HepG2 (cell line): ENCODE measurements at regions not wholly inside any gene's neighbourhood (a gene's known extent, or its start where the extent isn't known, plus 50 kb on each side); places are given as distances from the start of the nearest gene placed in this dataset.

Experiments used
- ARID4A ChIP-seq: sonication (generic); formaldehyde crosslinking; IDR thresholded peaks from 2 replicates; pipeline ENCODE4 v1.5.0; 2020; ENCODE audit warnings: mild to moderate bottlenecking, missing genetic modification reagents, borderline replicate concordance
- CC2D1A ChIP-seq: sonication (generic); formaldehyde crosslinking; IDR thresholded peaks from 2 replicates; pipeline ENCODE4 v1.8.1; 2023; ENCODE audit warnings: mild to moderate bottlenecking, missing genetic modification reagents
- FOXO1 ChIP-seq: sonication (generic); formaldehyde crosslinking; IDR thresholded peaks from 2 replicates; pipeline ENCODE4 v1.4.0; 2020; ENCODE audit warnings: missing genetic modification reagents
- MBD4 ChIP-seq: IDR thresholded peaks from 2 replicates; pipeline ENCODE4 v1.6.1; 2012; ENCODE audit warnings: low read length, inconsistent platforms, borderline replicate concordance
- RBM22 ChIP-seq: fragments of 200-400 bp; formaldehyde crosslinking; optimal IDR thresholded peaks from 2 replicates; pipeline ENCODE3; 2017; ENCODE audit warnings: mild to moderate bottlenecking, low read length, moderate library complexity
- RFX5 ChIP-seq: IDR thresholded peaks from 2 replicates; pipeline ENCODE4 v1.6.1; 2011; ENCODE audit warnings: low read depth, low read length, improper control_type of control experiment
- SCMH1 ChIP-seq: sonication (generic); formaldehyde crosslinking; IDR thresholded peaks from 2 replicates; pipeline ENCODE4 v1.9.0; 2021; ENCODE audit warnings: missing genetic modification reagents, mild to moderate bottlenecking, borderline replicate concordance
- ZBTB10 ChIP-seq: sonication (generic); formaldehyde crosslinking; IDR thresholded peaks from 2 replicates; pipeline ENCODE4 v1.4.0; 2020; ENCODE audit warnings: missing genetic modification reagents, borderline replicate concordance
- ZKSCAN8 ChIP-seq: IDR thresholded peaks from 2 replicates; pipeline ENCODE4 v1.6.1; 2016; ENCODE audit warnings: borderline replicate concordance, missing genetic modification reagents, missing compliant biosample characterization
- ZNF20 ChIP-seq: sonication (generic); formaldehyde crosslinking; IDR thresholded peaks from 2 replicates; pipeline ENCODE4 v1.4.0; 2020; ENCODE audit warnings: mild to moderate bottlenecking, moderate library complexity, missing genetic modification reagents
- TF ChIP-seq, protein P1 (sequence below): sonication (generic); formaldehyde crosslinking; IDR thresholded peaks from 2 replicates; pipeline ENCODE4 v1.5.0; 2020; ENCODE audit warnings: mild to moderate bottlenecking, missing genetic modification reagents

DNA sequence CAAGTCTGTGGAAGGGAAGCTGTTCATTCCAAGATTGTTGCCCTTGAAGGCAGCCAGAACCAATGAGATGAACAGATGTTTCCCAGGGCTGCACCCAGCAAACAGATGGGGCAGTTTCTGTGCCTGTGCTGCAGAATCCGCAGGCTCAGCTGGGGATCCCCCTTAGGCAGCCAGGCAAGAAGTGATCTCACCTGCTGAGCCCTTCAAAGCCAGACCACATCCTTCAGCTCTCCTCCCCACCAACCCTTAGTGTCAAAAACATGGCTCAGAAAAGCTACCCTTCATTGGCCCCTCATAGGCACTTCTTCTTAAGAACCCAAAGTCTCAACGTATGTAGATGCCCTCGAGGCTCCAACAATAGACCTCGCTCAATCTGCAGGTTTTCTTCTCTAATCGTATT is 626.7 kb downstream of the CCDC171 start (continued):
- TF ChIP-seq ARID4A (CRISPR knock-in tag) (no peak), CC2D1A (CRISPR knock-in tag) (no peak), ZKSCAN8 (no peak), RBM22 (no peak), MBD4 (no peak), RFX5 (no peak), SCMH1 (CRISPR knock-in tag) (no peak), FOXO1 (no peak), ZNF20 (CRISPR knock-in tag) (no peak), ZBTB10 (no peak)
- TF ChIP-seq, protein P1, sequence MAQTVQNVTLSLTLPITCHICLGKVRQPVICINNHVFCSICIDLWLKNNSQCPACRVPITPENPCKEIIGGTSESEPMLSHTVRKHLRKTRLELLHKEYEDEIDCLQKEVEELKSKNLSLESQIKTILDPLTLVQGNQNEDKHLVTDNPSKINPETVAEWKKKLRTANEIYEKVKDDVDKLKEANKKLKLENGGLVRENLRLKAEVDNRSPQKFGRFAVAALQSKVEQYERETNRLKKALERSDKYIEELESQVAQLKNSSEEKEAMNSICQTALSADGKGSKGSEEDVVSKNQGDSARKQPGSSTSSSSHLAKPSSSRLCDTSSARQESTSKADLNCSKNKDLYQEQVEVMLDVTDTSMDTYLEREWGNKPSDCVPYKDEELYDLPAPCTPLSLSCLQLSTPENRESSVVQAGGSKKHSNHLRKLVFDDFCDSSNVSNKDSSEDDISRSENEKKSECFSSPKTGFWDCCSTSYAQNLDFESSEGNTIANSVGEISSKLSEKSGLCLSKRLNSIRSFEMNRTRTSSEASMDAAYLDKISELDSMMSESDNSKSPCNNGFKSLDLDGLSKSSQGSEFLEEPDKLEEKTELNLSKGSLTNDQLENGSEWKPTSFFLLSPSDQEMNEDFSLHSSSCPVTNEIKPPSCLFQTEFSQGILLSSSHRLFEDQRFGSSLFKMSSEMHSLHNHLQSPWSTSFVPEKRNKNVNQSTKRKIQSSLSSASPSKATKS (CRISPR knock-in tag), result no peak
